ENCODE measurements at regions not wholly inside any gene's neighbourhood (a gene's known extent, or its start where the extent isn't known, plus 50 kb on each side); places are given as distances from the start of the nearest gene placed in this dataset.

- no peak overlapping the region for H3K9ac ChIP-seq (ENCODE audit: insufficient read depth in 1 of 2, low read length in 2 of 2)
- no peak for ATAC-seq (ENCODE audit: insufficient read depth, low FRiP score)
- H3K4me1 ChIP-seq (ENCODE audit: control insufficient read depth in 5 of 5, insufficient read depth in 5 of 5, low read length in 5 of 5) = no peaks in the 10 kb centered on the region
- TF ChIP-seq CTCF (IDR thresholded peaks at IDR 0.05; ENCODE audit: control extremely low read depth, extremely low read depth) = no peak
- H3K27me3 ChIP-seq (ENCODE audit: control insufficient read depth in 3 of 3, insufficient read depth in 3 of 3, low read length in 2 of 3) = no peaks in the 10 kb centered on the region
- no peak overlapping the region for H3K27ac ChIP-seq (ENCODE audit: low read depth in 1 of 2, low read length in 1 of 2)
- WGBS, 2 donors = 93 to 95% methylated on average over 6 of the region's 6 CpGs
- DNase-seq = no peak
- H3K36me3 ChIP-seq (ENCODE audit: control insufficient read depth in 4 of 4, insufficient read depth in 4 of 4, low read length in 4 of 4) = no peaks in the 10 kb centered on the region
- H3K4me3 ChIP-seq = no peak overlapping the region
- no peaks in the 10 kb centered on the region for H3K9me3 ChIP-seq (ENCODE audit: control insufficient read depth in 4 of 4, insufficient read depth in 3 of 4, low read length in 3 of 4)
Observed at GRCh38 chr6:150470960-150471665, 102.3 kb downstream of the IYD start.

GRCh38 chr6:150478656-150479545 is 110.1 kb downstream of the IYD start:
- ATAC-seq (ENCODE audit: insufficient read depth, low FRiP score) = no peak
- 40 to 57% methylated on average over 7 of the region's 7 CpGs for WGBS, 2 donors
- H3K4me3 ChIP-seq = no peak overlapping the region
- H3K27ac ChIP-seq (ENCODE audit: low read depth in 1 of 2, low read length in 1 of 2) = no peak overlapping the region
- DNase-seq = peak; percentile 30 to 87 (median 80)
- peaks cover 0 to 12% (median 0%) of the 10 kb centered on the region in 5 donors for H3K4me1 ChIP-seq (ENCODE audit: control insufficient read depth in 5 of 5, insufficient read depth in 5 of 5, low read length in 5 of 5)
- H3K36me3 ChIP-seq (ENCODE audit: control insufficient read depth in 4 of 4, insufficient read depth in 4 of 4, low read length in 4 of 4) = no peaks in the 10 kb centered on the region
- TF ChIP-seq CTCF (IDR thresholded peaks at IDR 0.05; ENCODE audit: control extremely low read depth, extremely low read depth) = no peak
- peak overlapping the region in 1 of 2 donors; percentile 43 for H3K9ac ChIP-seq (ENCODE audit: insufficient read depth in 1 of 2, low read length in 2 of 2)
- peaks cover 0 to 2% (median 0%) of the 10 kb centered on the region in 4 donors for H3K9me3 ChIP-seq (ENCODE audit: control insufficient read depth in 4 of 4, insufficient read depth in 3 of 4, low read length in 3 of 4)
- no peaks in the 10 kb centered on the region for H3K27me3 ChIP-seq (ENCODE audit: control insufficient read depth in 3 of 3, insufficient read depth in 3 of 3, low read length in 2 of 3)

- 86 to 87% methylated on average over 4 of the region's 4 CpGs for WGBS, 2 donors
Observed at GRCh38 chr6:150482883-150483409, 114.1 kb downstream of the IYD start.

More at GRCh38 chr6:150482883-150483409, 114.1 kb downstream of the IYD start:
- Histone ChIP-seq H3K36me3 (ENCODE audit: control insufficient read depth in 4 of 4, insufficient read depth in 4 of 4, low read length in 4 of 4) (no peaks in the 10 kb centered on the region), H3K9ac (ENCODE audit: insufficient read depth in 1 of 2, low read length in 2 of 2) (no peak overlapping the region), H3K4me3 (no peak overlapping the region), H3K9me3 (ENCODE audit: control insufficient read depth in 4 of 4, insufficient read depth in 3 of 4, low read length in 3 of 4) (peaks cover 0 to 2% (median 0%) of the 10 kb centered on the region in 4 donors), H3K27me3 (ENCODE audit: control insufficient read depth in 3 of 3, insufficient read depth in 3 of 3, low read length in 2 of 3) (no peaks in the 10 kb centered on the region), H3K4me1 (ENCODE audit: control insufficient read depth in 5 of 5, insufficient read depth in 5 of 5, low read length in 5 of 5) (peaks cover 0 to 12% (median 4%) of the 10 kb centered on the region in 5 donors), H3K27ac (ENCODE audit: low read depth in 1 of 2, low read length in 1 of 2) (no peak overlapping the region)
- DNase-seq = no peak
- TF ChIP-seq CTCF (IDR thresholded peaks at IDR 0.05; ENCODE audit: control extremely low read depth, extremely low read depth) = no peak
- ATAC-seq (ENCODE audit: insufficient read depth, low FRiP score) = no peak
